Activated CD4-positive, alpha-beta T cell treated with anti-CD3 and anti-CD28 coated beads, Interleukin-2, amount 50 U/mL, for 24 hours (primary cell): ENCODE measurements at regions not wholly inside any gene's neighbourhood (a gene's known extent, or its start where the extent isn't known, plus 50 kb on each side); places are given as distances from the start of the nearest gene placed in this dataset.

Experiments
- DNase-seq, 2 donors: peaks; one replicate each; pipeline ENCODE4 v3.0.0-alpha.2; 2020; ENCODE audit warnings: low read depth in 1 of 2, low spot score in 1 of 2

DNA sequence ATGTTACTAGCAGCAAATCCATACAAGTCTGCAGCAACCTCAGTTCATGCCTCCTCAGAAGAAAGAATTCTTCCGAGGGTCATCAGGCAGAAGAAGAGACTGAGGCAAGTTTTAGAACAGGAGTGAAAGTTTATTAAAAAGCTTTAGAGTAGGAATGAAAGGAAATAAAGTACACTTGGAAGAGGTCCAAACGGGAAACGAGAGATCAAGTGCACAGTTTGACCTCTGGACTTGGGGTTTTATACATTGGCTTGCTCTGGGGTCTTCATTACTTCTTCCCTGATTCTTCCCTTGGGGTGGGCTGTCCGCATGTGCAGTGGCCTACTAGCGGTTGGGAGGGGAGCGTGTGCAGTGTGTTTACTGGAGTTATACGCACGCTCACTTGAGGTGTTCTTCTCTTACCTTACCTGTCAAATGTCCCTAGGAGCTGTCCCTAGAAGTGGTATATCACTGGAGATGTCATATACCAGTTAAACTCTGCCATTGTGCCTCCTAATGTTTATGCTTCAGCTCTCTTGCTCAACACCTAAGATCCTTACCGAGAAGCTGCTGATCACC, 372.8 kb upstream of the KITLG start:
- DNase-seq, result no peak

DNA sequence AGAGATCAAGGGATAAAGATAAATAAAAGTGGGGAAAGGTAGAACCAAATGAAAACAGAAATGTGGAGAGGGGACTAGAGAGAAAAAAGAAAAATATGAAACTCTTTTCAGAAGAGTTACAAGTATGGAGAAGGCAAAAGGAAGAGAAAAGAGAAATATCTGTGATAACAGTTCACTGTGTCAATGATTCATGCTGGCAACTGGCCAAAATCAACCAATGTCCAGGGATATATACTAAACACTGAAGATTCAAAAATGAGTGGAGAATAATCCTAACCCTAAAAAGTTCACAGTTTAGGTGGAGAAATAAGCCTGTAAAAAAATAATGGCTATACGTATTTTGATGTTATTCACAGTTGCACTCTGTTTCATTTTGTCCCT, 372.3 kb upstream of the KITLG start:
- no peak for DNase-seq

DNA sequence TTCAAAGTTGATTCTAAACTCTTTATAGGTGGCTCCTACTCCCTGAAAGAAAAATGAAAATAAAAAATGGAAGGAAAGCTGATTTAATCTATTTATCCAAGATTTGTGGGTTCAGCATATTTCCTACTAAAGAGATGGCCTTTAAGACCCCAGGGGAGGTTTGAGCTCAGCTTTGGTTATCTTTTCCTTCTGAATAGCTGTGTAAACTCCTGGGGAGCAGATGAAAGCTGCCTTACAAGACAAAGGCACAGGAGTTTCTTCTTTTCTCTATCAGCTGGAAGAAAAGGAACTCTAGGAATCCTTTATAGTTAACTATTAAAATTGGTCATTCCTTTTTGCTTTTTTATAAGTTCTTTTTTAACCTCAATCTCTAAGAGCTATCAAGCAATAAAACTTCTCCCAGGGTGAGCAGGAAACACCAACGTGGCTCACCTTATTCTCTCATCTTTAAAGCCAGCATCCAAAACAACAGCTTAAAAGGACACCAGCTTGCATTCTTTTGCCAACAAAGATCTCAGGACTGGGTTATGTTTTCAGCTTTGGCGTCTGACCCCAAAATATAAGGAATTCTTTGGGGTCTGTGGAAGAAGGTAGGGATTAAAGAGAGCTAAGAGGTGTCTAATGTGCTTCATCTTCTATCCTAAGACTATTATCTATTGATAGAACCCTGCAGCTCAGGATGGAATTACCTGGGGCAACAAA, 371.7 kb upstream of the KITLG start:
- no peak for DNase-seq

DNA sequence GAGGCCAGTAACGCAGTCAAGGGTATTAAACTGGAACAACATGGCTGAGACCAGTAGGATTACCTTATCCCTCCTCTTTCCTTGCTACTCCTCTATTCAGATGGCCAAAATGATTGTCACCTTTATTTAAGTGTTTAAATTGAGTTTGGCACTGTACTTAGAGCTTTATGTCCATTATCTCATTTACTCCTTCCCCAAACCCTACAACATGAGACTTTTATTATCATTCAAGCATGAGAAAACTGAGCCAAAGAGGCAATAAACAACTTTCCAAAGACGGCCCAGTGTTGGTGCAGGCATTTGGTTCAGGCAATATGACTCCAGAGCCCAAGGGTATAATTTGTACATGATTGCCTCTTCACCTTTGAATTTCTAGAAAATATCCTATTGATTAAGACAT, 370.9 kb upstream of the KITLG start:
- DNase-seq, result no peak

DNA sequence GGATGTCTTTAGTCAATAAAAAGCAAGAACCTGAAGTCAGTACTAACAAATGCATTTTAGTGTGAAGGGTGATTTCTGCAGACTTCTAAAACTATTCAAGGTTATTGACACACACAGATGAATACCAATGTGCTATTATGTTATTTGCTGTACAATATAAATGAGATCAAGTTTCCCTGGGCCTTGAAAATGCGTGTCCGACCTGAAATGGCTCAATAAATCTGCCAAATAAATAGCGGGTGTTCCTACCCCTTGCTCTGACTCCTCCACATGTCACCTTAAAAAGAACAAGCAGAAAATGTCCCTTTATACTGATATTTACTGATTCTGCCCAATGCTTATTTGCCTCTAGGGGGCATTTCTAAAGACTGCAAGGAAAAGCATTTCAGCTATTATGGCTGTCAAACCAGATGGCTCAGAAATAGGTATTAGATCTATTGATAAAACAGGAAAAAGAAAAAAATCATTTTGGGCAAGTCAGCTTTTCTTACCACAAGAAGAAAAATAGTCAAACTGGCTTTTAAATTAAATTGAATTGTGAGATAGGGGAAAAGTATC, 367.3 kb upstream of the KITLG start:
- no peak for DNase-seq

DNA sequence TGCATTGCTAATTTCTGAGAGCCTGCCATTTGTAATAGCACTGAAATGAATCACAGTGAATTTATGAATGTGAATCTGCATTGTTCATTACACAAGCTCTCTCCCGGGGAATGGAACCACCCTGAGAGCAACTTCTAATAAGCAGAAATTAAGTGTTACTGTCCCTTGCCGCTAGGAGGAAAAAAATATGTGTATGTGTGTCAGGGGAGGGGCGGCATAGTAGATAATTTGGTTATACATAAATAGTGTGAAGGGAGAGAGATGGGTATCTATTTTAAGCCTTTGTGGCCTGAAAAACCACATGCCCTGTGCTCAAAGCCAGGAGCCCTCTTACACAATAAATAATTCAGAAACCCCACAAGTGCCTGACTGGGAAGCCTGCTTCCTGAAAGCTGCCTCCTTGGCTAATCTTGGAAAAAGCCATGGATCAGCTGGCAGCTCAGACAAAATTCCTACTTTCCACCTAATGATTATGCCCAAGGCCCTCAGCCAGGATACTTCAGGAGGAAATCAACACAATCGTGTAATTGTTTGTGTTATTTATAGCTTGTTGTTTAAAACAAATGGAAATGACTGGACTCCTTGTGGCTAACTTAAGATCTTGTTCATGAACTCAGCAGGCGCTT, 366.2 kb upstream of the KITLG start:
- no peak for DNase-seq

DNA sequence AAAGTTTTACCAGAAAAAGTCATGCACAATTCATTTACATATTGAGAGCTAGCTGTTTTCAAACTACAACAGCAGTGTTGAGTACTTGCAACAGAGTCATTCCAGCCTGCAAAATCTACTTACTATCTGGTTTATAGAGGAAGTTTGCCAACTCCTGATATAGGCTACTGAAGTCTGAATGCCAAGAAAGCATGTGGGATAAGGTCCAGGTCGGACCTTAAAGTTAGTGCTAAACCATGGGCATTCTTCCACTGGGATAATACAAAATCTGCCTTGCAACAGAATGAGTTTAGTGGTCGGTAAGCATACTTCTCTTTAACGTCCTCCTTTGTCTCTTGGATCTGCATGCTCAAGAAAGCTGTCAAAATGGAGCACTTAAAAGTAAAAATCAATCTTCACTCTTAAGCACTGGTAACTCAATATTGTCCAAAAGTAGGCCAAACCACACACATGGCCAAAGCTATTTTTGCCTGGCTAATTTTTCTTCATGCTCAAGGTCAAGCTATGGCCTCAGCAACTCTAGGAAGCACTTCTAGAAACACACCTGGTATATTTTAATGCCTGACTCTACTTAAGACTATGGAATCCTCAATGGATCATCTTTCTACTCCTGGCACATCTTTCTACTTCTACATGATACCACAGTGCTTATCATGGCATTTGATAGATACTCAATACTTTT, 364.9 kb upstream of the KITLG start:
- DNase-seq, result no peak

DNA sequence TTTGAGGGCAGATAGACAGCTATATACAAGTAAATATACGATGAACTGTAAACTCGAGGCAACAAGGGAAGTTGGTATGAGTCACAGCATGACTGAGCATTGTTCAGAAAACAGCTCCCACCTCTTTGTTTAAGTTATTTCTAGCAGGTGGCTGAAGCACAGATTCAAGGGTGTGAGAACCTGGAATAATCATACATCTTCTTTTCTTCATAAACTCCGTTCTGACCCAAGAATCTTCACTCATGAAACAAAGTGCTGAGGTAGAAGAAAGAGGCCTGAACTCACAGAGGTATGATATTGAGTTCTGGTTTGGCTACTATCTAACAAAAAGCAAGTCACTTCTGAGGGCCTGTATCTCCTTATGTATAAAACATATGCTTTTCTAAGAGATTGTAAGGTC, 364.1 kb upstream of the KITLG start:
- no peak for DNase-seq

DNA sequence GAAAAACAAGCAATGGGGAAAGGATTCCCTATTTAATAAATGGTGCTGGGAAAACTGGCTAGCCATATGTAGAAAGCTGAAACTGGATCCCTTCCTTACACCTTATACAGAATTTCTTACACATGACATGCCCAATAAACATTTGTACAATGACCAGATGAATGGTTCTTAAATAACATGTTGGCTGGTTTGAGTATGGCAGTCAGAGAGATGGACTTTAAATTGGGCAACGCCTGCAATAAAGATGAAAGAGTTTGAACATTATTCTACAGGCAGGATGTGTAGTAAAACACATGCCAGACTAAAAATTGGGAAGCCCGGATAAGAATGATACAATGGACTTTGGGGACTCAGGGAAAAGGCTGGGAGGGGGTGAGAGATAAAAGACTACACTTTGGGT, 360.6 kb upstream of the KITLG start:
- no peak for DNase-seq

DNA sequence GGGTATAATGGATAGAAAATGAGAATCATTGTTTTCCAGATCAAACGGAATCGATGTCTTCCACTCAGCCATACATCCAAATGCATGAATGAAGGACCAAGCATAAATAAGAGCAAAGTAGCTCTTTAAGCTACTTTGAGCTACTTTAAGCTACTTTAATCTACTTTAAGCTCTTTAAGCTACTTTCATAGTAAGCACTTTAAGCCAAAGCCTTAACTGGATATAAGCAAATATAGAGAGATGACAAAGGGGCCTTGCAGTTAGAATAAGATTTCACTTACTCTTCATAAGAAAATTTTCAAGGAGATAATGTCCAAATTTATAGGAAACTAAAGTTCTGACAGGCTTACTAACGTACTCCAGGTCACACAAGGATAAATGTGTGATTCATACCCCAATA, 355.6 kb upstream of the KITLG start:
- no peak for DNase-seq

DNA sequence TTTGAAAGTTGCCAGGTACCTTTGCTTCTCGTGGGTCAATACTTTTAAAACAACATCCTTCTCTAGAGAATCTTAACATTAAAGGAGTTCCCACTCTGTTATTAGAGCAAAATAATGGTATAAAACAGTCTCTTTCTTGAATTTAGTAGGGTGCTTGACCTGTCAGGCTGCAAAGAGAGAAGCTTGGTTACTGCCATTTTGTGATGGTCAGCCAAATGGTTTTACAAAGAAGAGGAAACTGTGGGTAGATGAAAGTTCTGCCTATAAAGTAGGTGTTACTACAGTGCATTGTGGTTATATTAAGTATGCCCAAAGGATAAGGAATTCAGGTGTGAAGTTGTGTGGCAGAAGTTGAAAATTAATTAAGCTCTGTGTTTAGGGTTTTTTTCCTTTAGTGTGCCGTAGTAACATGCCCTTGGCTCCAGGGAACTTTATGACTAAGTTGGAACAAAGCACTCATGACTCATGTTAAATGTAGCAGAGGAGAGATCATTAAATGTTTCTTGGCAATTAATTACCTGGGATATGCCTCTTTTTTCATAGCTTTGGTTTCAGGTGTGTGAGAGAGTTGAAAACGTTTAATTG, 354.0 kb upstream of the KITLG start:
- no peak for DNase-seq

DNA sequence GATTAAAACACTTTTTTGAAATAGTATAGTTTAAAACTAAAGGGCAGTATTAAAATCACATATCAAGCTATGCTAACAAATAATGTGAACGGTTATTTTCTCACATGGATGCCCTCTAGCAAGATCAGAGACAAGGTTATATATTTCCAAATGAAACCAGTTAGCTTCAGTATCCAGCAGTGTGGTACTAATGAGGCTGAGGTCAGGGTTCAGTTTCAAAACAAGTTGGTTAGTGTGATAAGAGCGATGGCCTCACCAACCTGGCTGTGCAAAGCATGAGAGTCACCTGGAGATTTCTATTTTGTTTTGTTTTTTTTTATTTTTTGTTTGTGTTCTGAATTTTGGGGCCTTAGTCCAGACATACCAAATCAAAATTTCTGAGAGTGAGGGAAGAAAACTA, 352.2 kb upstream of the KITLG start:
- no peak for DNase-seq

DNA sequence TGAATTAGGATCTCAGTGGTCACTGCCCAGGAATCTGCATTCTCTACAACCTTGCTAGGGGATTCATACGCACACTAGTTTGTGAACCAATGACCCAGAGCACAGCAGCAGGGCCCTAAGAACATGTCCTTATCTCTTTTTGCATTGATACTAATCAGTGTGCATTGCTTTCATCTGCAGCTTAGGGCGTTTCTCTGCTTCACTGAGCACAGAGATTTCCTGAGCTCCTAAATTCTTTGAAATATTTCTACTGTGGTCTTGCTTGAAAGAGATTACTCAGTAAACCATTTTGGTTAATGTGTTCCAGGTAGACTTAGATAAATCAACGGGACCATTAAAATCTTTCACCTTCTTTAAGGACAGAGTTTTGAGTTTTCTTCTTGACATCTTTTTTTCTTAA, 351.3 kb upstream of the KITLG start:
- DNase-seq, result no peak

DNA sequence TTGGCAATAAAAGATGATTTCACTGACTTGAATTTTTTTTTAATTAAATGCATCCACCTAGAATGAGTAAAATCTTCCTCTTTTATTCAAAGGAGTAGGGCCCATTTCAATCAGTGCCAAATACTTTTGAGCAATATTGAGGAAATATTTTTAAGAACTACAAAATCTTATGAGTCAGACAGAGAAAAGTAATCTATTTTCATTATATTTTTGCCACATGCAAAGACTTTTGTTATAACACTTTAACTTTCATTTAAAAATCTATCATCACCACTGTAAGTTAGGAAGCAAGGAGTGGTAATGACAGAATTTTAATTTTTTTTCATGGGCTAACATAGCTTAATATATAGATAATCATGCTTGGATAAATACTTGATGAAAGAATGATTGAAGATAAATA, 345.2 kb upstream of the KITLG start:
- no peak for DNase-seq

DNA sequence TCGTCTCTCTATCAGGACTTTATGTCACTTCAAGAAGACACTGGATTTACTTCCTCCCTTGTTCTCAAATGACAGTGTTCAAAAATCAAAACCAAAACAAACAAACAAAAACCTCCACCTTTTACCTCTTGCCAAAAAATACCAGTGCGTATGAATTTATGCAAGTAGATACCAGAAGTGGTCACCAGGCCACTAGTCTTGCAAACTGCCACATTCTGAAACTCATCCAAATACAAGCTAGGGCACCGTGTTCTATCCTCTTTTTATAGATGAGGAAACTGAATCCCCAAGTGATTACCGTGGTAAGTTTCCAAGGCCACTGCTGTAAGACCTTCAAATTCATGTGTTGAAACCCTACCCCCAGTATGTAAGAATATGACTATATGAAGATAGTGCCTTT, 343.9 kb upstream of the KITLG start:
- DNase-seq, result no peak

DNA sequence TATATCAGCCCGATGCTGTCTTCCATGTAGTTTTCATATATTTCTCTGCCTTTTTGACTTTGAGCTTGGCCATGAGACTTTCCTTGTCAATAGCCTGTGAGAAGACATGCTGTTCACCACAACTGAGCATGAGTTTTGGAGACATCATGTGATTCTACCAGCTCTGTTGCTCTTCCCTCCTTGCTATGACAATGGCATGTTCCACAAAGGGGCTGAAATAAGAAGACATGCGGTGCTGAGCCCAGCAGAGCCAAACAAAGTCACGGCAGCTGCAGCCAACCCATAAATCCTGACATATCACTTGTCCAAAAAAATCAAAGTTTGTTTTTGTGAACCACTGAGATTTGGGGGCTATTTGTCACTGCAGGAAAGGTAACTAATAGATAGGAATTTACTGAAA, 343.4 kb upstream of the KITLG start:
- DNase-seq, result no peak

DNA sequence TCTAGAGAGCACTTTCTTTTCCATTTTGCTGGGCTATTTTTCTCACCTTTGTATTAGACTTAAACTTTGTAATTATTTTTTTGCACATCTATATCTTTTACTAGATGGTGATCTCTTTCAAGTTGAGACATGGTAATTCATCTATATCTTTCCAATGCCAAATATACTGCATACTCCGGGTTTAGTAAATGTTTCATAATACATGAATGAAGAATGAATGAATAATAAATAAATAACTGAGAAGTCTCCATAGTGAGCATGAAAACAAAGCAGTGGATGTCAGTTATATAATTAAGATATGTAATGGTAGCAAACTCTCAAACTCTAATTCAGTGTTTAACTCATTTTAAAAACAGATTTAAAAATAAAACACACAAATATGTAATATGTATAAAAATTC, 342.5 kb upstream of the KITLG start:
- no peak for DNase-seq

DNA sequence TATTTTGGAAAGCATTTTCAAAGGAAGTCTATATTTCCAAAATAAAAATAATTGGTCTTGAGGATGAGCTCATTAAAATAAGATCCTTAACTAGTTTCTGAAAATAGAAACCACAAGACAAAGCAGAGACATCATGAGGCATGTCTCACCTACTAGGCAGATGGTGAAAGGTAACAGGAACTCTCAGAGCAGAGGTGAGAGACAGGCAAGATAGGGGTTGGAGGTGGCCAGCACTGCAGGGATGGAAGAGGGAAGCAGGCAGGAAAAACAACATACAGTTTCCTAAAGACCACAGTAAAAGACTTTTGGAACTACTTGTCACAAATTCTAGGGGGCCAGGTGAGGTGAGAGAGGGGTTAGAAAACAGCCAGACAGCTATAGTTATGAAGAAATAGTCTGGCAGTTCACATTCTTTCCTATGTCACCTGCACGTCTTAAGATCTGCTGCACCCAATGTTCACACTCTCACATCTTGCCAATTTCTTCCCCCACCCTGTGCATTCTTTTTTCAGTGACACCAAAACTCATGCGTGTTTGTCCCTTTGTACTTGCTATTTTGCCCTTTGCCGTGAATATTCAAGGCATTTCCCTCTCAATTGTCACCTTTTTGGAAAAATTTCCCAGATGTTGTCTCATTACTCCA, 341.7 kb upstream of the KITLG start:
- no peak for DNase-seq

DNA sequence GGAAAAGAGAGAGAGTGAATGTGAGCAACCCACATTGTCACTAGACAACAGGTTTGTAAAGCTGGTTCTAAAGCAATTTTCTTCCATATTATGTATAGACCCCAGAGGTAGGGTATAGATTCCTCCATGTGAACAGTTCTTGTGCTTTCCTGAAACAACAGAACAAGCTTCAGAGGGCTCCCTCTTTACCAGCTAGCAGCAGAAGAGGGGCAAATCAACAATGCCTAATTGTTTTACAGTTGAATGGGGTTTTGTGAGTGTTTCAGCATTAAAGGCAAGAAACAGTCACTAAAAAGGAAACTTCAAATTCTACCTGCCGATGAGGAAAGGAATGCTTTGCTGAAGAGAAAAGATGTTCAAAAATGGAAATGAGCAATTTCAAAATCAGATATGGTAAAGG, 341.2 kb upstream of the KITLG start:
- DNase-seq, result no peak

DNA sequence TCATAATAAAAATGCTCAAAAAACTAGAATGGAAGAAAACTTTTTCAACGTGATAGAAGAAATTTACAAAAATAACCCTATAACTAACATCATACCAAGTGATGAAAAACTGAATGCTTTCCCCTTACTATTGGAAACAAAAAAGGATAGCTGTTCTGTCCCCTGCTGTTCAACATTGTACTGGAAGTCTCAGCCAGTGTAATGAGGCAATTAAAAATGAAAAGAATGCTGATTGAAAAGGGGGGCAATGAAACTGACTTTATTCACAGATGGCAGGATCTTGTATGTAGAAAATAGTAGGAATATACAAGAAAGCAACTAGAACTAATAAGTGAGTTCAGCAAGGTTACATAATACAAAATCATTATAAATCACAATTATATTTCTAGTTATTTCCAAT, 337.9 kb upstream of the KITLG start:
- DNase-seq, result no peak

DNA sequence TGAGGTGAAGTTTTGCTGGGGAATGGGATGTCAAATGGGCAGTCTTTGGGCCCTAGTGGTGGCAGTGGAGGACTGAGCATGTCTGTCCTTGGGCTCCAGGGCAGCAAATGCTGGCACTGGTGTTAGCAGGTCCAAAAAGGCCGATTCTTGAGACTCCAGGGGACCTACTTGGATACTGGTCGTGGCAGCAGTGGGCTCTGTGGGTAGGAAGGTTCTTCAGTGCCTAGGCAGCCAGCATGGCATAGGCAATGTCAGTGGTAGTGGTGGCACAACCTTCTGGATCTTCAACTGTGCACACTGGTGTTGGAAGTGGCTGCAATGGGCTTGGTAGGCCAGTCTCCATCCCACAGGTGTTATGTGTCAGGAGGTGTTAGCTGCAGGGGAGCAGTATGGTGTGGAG, 334.7 kb upstream of the KITLG start:
- DNase-seq, result no peak
